H1 (cell line): ENCODE measurements at regions not wholly inside any gene's neighbourhood (a gene's known extent, or its start where the extent isn't known, plus 50 kb on each side); places are given as distances from the start of the nearest gene placed in this dataset.
"Not testable (repeated sequence)": the region's sequence is repeated elsewhere in the genome, so short reads cannot be mapped to it uniquely, and the experiment has no call there.

ENCODE experiments used
- CEBPB ChIP-seq: IDR thresholded peaks from 2 replicates; pipeline ENCODE4 v1.6.1; 2012; ENCODE audit warnings: low read depth, low read length
- CHD2 ChIP-seq: IDR thresholded peaks from 2 replicates; pipeline ENCODE4 v1.6.1; 2012; ENCODE audit warnings: low read length, improper control_type of control experiment
- CREB1 ChIP-seq: IDR thresholded peaks from 2 replicates; pipeline ENCODE4 v1.6.1; 2012; ENCODE audit warnings: inconsistent platforms
- CTCF ChIP-seq, 3 experiments: IDR thresholded peaks; 1 replicate in 2 of 3; 2 replicates in 1 of 3; pipeline versions ENCODE4 v1.5.1 to v1.6.1; 2011; ENCODE audit warnings: low read length in 3 of 3, mild to moderate bottlenecking in 3 of 3, inconsistent platforms in 2 of 3, low read depth in 1 of 3, moderate library complexity in 1 of 3; ENCODE audit not compliant: insufficient read depth in 1 of 3; ENCODE audit errors: control extremely low read depth in 1 of 3
- EZH2 ChIP-seq: fragments of 200-600 bp; sonication (generic); IDR thresholded peaks from 2 replicates; pipeline ENCODE4 v1.7.1; 2012; ENCODE audit warnings: low read depth, mild to moderate bottlenecking, moderate library complexity, low read length, inconsistent platforms; ENCODE audit not compliant: severe bottlenecking
- PHF8 ChIP-seq: fragments of 200-600 bp; sonication (generic); conservative IDR thresholded peaks from 2 replicates; pipeline ENCODE4 v1.7.1; 2012; ENCODE audit warnings: low read depth, mild to moderate bottlenecking, inconsistent platforms, low read length, moderate library complexity
- POLR2AphosphoS5 ChIP-seq: IDR thresholded peaks from 2 replicates; pipeline ENCODE4 v1.6.1; 2011; ENCODE audit warnings: low read depth, low read length
- RAD21 ChIP-seq, 2 experiments: IDR thresholded peaks in 1 of 2; conservative IDR thresholded peaks in 1 of 2; 2 replicates each; pipeline ENCODE4 v1.6.1; 2011; ENCODE audit warnings: low read depth in 2 of 2, low read length in 2 of 2, improper control_type of control experiment in 1 of 2, inconsistent platforms in 1 of 2, mild to moderate bottlenecking in 1 of 2, moderate library complexity in 1 of 2
- TAF1 ChIP-seq: IDR thresholded peaks from 2 replicates; pipeline ENCODE4 v1.6.1; 2011; ENCODE audit warnings: mild to moderate bottlenecking, low read depth, low read length
- TEAD4 ChIP-seq: IDR thresholded peaks from 2 replicates; pipeline ENCODE4 v1.6.1; 2012; ENCODE audit warnings: low read depth, low read length, inconsistent platforms, mixed read lengths
- YY1 ChIP-seq: IDR thresholded peaks from 2 replicates; pipeline ENCODE4 v1.6.1; 2011; ENCODE audit warnings: low read depth, mild to moderate bottlenecking, low read length

GRCh38 chr21:28839237-28839636 lies 153.4 kb downstream of the LTN1 start:
- not testable (repeated sequence) for TF ChIP-seq CHD2; EZH2; CEBPB; CTCF (IDR thresholded peaks at IDR 0.05; ENCODE audit: control extremely low read depth in 1 of 3, insufficient read depth in 1 of 3, low read depth in 1 of 3, low read length in 3 of 3); PHF8; TAF1; TEAD4; RAD21 (IDR thresholded peaks at IDR 0.05 in 1 of 2, conservative IDR thresholded peaks at IDR 0.05 in 1 of 2; ENCODE audit: low read depth in 2 of 2, low read length in 2 of 2); YY1; POLR2AphosphoS5; CREB1
